Adrenal gland (tissue), 5 donors: ENCODE measurements at regions not wholly inside any gene's neighbourhood (a gene's known extent, or its start where the extent isn't known, plus 50 kb on each side); places are given as distances from the start of the nearest gene placed in this dataset.

ENCODE experiments used
- POLR2A ChIP-seq, 2 donors: fragments of 450-650 bp; IDR thresholded peaks; one replicate each; pipeline ENCODE4 v1.6.1; 2017; ENCODE audit warnings: antibody characterized with exemption in 2 of 2, mild to moderate bottlenecking in 2 of 2, moderate library complexity in 1 of 2
- TF ChIP-seq, protein P1 (sequence below), 6 experiments: fragments of 450-650 bp in 4 of 6; fragments of 200-600 bp in 2 of 6; sonication (generic) in 1 of 6; IDR thresholded peaks; 1 replicate in 5 of 6; 2 replicates in 1 of 6; pipeline versions ENCODE4 v1.5.1 to v1.8.0; 2016 to 2021; ENCODE audit warnings: antibody characterized with exemption in 6 of 6, mild to moderate bottlenecking in 2 of 6, moderate library complexity in 1 of 6
- donor health status: DM: no; HTN: no; CAD: no.

- TF ChIP-seq, protein P1, sequence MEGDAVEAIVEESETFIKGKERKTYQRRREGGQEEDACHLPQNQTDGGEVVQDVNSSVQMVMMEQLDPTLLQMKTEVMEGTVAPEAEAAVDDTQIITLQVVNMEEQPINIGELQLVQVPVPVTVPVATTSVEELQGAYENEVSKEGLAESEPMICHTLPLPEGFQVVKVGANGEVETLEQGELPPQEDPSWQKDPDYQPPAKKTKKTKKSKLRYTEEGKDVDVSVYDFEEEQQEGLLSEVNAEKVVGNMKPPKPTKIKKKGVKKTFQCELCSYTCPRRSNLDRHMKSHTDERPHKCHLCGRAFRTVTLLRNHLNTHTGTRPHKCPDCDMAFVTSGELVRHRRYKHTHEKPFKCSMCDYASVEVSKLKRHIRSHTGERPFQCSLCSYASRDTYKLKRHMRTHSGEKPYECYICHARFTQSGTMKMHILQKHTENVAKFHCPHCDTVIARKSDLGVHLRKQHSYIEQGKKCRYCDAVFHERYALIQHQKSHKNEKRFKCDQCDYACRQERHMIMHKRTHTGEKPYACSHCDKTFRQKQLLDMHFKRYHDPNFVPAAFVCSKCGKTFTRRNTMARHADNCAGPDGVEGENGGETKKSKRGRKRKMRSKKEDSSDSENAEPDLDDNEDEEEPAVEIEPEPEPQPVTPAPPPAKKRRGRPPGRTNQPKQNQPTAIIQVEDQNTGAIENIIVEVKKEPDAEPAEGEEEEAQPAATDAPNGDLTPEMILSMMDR (IDR thresholded peaks at IDR 0.05): no peak
- no peak for TF ChIP-seq POLR2A (IDR thresholded peaks at IDR 0.05)
Observed at GRCh38 chr3:187833375-187833774, 88.1 kb upstream of the BCL6 start.
